ENCODE measurements at regions not wholly inside any gene's neighbourhood (a gene's known extent, or its start where the extent isn't known, plus 50 kb on each side); places are given as distances from the start of the nearest gene placed in this dataset.

DNA sequence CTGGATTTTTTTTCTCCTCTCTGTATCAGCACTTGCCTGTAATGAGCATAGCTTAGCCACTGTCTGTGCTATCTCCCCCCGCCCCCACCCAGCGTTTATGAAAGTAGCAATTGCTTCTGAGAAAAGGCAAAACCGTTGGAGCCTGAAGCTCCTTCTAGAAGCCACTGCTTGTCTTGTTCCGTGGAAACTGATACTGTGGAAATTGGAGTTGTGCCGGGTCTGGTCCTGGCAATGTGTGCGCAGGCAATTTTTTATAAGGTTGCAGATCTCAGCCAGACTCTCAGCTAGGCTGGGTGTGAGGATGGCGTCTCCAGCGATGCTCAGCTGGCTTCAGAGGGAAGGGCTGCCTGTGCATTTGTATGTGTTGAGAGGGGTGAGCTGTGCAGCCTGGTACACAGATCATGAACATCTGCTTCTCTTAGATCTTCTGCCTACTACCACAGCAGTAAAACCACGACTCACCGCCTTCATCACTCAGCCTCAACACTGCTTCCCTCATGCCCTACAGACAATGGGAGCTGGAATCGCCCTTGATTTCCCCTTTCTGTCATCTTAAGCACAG, 72.4 kb upstream of the GTSF1L start:
- TF ChIP-seq MYC (CRISPR knock-in tag; IDR thresholded peaks at IDR 0.05; ENCODE audit: borderline replicate concordance) = no peak
- TF ChIP-seq TBP (CRISPR knock-in tag; IDR thresholded peaks at IDR 0.05) = no peak
- no peak for TF ChIP-seq ZNF746 (CRISPR knock-in tag; IDR thresholded peaks at IDR 0.05)
- TF ChIP-seq MTA3 (CRISPR knock-in tag; IDR thresholded peaks at IDR 0.05) = no peak
- no peak for TF ChIP-seq HNRNPL (IDR thresholded peaks at IDR 0.05; ENCODE audit: low read depth, low read length)
- TF ChIP-seq POLR2AphosphoS5 (IDR thresholded peaks at IDR 0.05; ENCODE audit: low read depth, low read length) = no peak
- TF ChIP-seq POLR2A (IDR thresholded peaks at IDR 0.05; ENCODE audit: insufficient read depth in 1 of 2, low read depth in 2 of 2, low read length in 2 of 2) = no peak
- TF ChIP-seq, protein P1, sequence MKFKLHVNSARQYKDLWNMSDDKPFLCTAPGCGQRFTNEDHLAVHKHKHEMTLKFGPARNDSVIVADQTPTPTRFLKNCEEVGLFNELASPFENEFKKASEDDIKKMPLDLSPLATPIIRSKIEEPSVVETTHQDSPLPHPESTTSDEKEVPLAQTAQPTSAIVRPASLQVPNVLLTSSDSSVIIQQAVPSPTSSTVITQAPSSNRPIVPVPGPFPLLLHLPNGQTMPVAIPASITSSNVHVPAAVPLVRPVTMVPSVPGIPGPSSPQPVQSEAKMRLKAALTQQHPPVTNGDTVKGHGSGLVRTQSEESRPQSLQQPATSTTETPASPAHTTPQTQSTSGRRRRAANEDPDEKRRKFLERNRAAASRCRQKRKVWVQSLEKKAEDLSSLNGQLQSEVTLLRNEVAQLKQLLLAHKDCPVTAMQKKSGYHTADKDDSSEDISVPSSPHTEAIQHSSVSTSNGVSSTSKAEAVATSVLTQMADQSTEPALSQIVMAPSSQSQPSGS (CRISPR knock-in tag; IDR thresholded peaks at IDR 0.05) = no peak

All from HepG2 (cell line).